CD14-positive monocyte (primary cell): ENCODE measurements at regions not wholly inside any gene's neighbourhood (a gene's known extent, or its start where the extent isn't known, plus 50 kb on each side); places are given as distances from the start of the nearest gene placed in this dataset. TPM values are rescaled to one million over a fixed set of nuclear protein-coding genes. Genes with fewer than 3 reads are reported as not detected.

Experiments
- DNase-seq, 3 donors: peaks; one replicate each; pipeline ENCODE4 v3.0.0-alpha.2; 2011 to 2022
- H2AFZ ChIP-seq: 2 replicates; pipeline ENCODE4 v1.6.0; 2012; ENCODE audit warnings: mild to moderate bottlenecking, low read depth, low read length, inconsistent platforms; ENCODE audit not compliant: insufficient read depth, poor library complexity, severe bottlenecking
- H3K27ac ChIP-seq, 2 donors: 1 replicate in 1 of 2; 2 replicates in 1 of 2; pipeline ENCODE4 v1.5.1; 2012 to 2013; ENCODE audit warnings: low read length in 2 of 2, control low read depth in 1 of 2, inconsistent platforms in 1 of 2, low read depth in 1 of 2, mild to moderate bottlenecking in 1 of 2
- H3K27me3 ChIP-seq, 2 donors: one replicate each; pipeline versions ENCODE4 v1.6.0 to v1.6.1; 2011 to 2013; ENCODE audit warnings: low read length in 2 of 2; ENCODE audit not compliant: control insufficient read depth in 2 of 2, insufficient read depth in 2 of 2
- H3K36me3 ChIP-seq, 2 donors: replicated peaks in 1 of 2; 1 replicate in 1 of 2; 2 replicates in 1 of 2; pipeline versions ENCODE4 v1.5.1 to v1.6.1; 2012 to 2013; ENCODE audit warnings: low read length in 2 of 2, control low read depth in 1 of 2, inconsistent platforms in 1 of 2, mild to moderate bottlenecking in 1 of 2; ENCODE audit not compliant: insufficient read depth in 2 of 2, control insufficient read depth in 1 of 2
- H3K4me1 ChIP-seq, 2 donors: 1 replicate in 1 of 2; 2 replicates in 1 of 2; pipeline versions ENCODE4 v1.5.1 to v1.6.1; 2012 to 2013; ENCODE audit warnings: low read length in 2 of 2, control low read depth in 1 of 2, inconsistent platforms in 1 of 2, mild to moderate bottlenecking in 1 of 2, moderate library complexity in 1 of 2; ENCODE audit not compliant: insufficient read depth in 2 of 2, control insufficient read depth in 1 of 2
- H3K4me2 ChIP-seq: replicated peaks from 2 replicates; pipeline ENCODE3; 2012; ENCODE audit warnings: low read length, moderate library complexity, mild to moderate bottlenecking; ENCODE audit not compliant: poor library complexity, severe bottlenecking; ENCODE audit errors: extremely low read depth
- H3K4me3 ChIP-seq, 3 experiments: fragments of 200-600 bp in 1 of 3; sonication (generic) in 1 of 3; replicated peaks in 1 of 3; 1 replicate in 2 of 3; 2 replicates in 1 of 3; pipeline ENCODE4 v1.5.1; 2011 to 2013; ENCODE audit warnings: low read length in 3 of 3, mild to moderate bottlenecking in 3 of 3, control low read depth in 2 of 3, low read depth in 2 of 3, inconsistent platforms in 1 of 3, moderate library complexity in 1 of 3
- H3K79me2 ChIP-seq: 2 replicates; pipeline ENCODE4 v1.6.0; 2012; ENCODE audit warnings: mild to moderate bottlenecking, control low read depth, inconsistent platforms, low read length, moderate library complexity; ENCODE audit not compliant: insufficient read depth
- H3K9ac ChIP-seq: 2 replicates; pipeline ENCODE4 v1.6.0; 2017; ENCODE audit warnings: low read length, mild to moderate bottlenecking; ENCODE audit not compliant: insufficient read depth, poor library complexity, severe bottlenecking
- H3K9me3 ChIP-seq, 2 donors: replicated peaks in 1 of 2; 1 replicate in 1 of 2; 2 replicates in 1 of 2; pipeline versions ENCODE4 v1.5.1 to v1.6.1; 2012 to 2013; ENCODE audit warnings: low read length in 2 of 2, control low read depth in 1 of 2; ENCODE audit not compliant: control insufficient read depth in 1 of 2, insufficient read depth in 1 of 2
- H4K20me1 ChIP-seq: 2 replicates; pipeline ENCODE4 v1.6.0; 2012; ENCODE audit warnings: mild to moderate bottlenecking, low read length, control low read depth, moderate library complexity; ENCODE audit not compliant: insufficient read depth
- H3K27ac Mint-ChIP-seq, 7 donors: one replicate each; pipeline ENCODE4 v1.8.0; 2020; ENCODE audit warnings: mild to moderate bottlenecking in 7 of 7, mixed read lengths in 7 of 7, moderate library complexity in 6 of 7, inconsistent platforms in 2 of 7
- H3K27me3 Mint-ChIP-seq, 3 donors: one replicate each; pipeline ENCODE4 v1.8.0; 2021 to 2022; ENCODE audit warnings: low read depth in 3 of 3, mild to moderate bottlenecking in 3 of 3, mixed read lengths in 3 of 3, moderate library complexity in 3 of 3, inconsistent platforms in 1 of 3
- H3K36me3 Mint-ChIP-seq, 2 donors: one replicate each; pipeline ENCODE4 v1.8.0; 2020; ENCODE audit warnings: mixed read lengths in 2 of 2, inconsistent platforms in 1 of 2, mild to moderate bottlenecking in 1 of 2
- H3K4me1 Mint-ChIP-seq: one replicate; pipeline ENCODE4 v1.8.0; 2020; ENCODE audit warnings: mild to moderate bottlenecking, mixed read lengths
- H3K4me3 Mint-ChIP-seq, 2 donors: one replicate each; pipeline ENCODE4 v1.8.0; 2020; ENCODE audit warnings: mild to moderate bottlenecking in 2 of 2, mixed read lengths in 2 of 2, moderate library complexity in 1 of 2
- H3K9me3 Mint-ChIP-seq, 7 donors: one replicate each; pipeline ENCODE4 v1.8.0; 2020 to 2022; ENCODE audit warnings: mixed read lengths in 7 of 7, mild to moderate bottlenecking in 6 of 7, moderate library complexity in 6 of 7, inconsistent platforms in 2 of 7
- WGBS: methylation state at CpG from one replicate; pipeline ENCODE4 v1.1.5; 2013; ENCODE audit warnings: missing lambda C conversion rate; ENCODE audit not compliant: insufficient coverage; 5-methylcytosine and 5-hydroxymethylcytosine counted together
- intact Hi-C, 2 donors: fragments of 100-400 bp; cut with micrococcal nuclease; formaldehyde crosslinking; loops; one replicate each; pipeline versions ENCODE4 v1.15.0 to v1.15.1; 2023
- small RNA-seq: library from RNA; depleted of rRNA; stranded (forward); fragments of <200 nt; gene quantifications from one replicate; pipeline ENCODE3, GENCODE V24; 2012; ENCODE audit warnings: low read depth; ENCODE audit not compliant: insufficient read length
- TF ChIP-seq, protein P1 (sequence below): fragments of 200-600 bp; IDR thresholded peaks from one replicate; pipeline ENCODE4 v1.8.0; 2022; ENCODE audit warnings: antibody characterized with exemption, mild to moderate bottlenecking

DNA sequence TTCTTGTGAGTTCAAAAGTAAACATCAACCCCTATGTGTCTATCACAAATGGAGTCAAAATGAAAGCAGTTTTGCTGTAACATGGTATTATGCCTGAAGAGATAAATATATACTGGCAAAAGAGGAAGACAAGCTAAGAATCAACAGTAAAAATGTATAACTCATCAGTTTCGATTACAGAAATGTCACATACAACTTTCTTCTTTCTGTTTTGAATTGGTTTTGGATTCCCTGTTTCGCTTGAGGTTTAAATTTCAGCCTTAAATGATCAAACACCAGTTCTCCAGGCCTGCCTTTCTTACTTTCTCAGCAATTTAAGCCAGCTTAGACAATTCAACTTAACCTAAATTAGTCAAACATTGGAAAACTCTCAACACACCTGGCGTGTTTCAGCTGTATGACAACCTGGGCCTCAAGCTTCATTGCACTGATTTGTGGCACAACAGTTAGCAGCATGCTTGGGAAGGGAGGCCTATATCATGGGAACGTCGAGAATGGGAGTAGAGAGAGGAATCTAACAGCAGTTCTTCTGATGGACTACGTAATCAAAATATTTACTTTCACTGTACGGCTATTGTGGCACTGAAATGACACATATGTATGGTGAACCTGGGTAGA is 51.9 kb upstream of the MARCKS start:
- H4K20me1 ChIP-seq: no peaks in the 10 kb centered on the region
- Mint-ChIP-seq H3K27ac (peak overlapping the region; percentile 89 to 97 (median 93)), H3K4me1 (peaks cover 66% of the 10 kb centered on the region), H3K27me3 (peaks cover 0 to 2% (median 0%) of the 10 kb centered on the region in 3 donors), H3K4me3 (peak overlapping the region; percentile 47 to 71), H3K9me3 (peaks cover 0 to 4% (median 0%) of the 10 kb centered on the region in 7 donors), H3K36me3 (peaks cover 0 to 6% of the 10 kb centered on the region in 2 donors)
- H2AFZ ChIP-seq: peak overlapping the region; percentile 56
- peak overlapping the region; percentile 8 to 61 (median 32) for H3K4me3 ChIP-seq
- no peaks in the 10 kb centered on the region for H3K27me3 ChIP-seq
- H3K9me3 ChIP-seq: no peaks in the 10 kb centered on the region
- TF ChIP-seq, protein P1, sequence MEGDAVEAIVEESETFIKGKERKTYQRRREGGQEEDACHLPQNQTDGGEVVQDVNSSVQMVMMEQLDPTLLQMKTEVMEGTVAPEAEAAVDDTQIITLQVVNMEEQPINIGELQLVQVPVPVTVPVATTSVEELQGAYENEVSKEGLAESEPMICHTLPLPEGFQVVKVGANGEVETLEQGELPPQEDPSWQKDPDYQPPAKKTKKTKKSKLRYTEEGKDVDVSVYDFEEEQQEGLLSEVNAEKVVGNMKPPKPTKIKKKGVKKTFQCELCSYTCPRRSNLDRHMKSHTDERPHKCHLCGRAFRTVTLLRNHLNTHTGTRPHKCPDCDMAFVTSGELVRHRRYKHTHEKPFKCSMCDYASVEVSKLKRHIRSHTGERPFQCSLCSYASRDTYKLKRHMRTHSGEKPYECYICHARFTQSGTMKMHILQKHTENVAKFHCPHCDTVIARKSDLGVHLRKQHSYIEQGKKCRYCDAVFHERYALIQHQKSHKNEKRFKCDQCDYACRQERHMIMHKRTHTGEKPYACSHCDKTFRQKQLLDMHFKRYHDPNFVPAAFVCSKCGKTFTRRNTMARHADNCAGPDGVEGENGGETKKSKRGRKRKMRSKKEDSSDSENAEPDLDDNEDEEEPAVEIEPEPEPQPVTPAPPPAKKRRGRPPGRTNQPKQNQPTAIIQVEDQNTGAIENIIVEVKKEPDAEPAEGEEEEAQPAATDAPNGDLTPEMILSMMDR: no peak
- 48% methylated on average over 2 of the region's 7 CpGs for WGBS
- no peaks in the 10 kb centered on the region for H3K79me2 ChIP-seq
- peak overlapping the region; percentile 36 for H3K9ac ChIP-seq
- peak overlapping the region; percentile 67 for H3K4me2 ChIP-seq
- peak; percentile 38 to 65 (median 58) for DNase-seq
- H3K4me1 ChIP-seq: peaks cover 62 to 78% of the 10 kb centered on the region in 2 donors
- intact Hi-C loops: loop anchor here in 1 of 2 donors (5.0 kb wide), 2 partner anchors 33 to 52 kb away; partner anchors contain the start of gene MARCKS
- H3K27ac ChIP-seq: peak overlapping the region; percentile 72 to 91
- no peaks in the 10 kb centered on the region for H3K36me3 ChIP-seq

DNA sequence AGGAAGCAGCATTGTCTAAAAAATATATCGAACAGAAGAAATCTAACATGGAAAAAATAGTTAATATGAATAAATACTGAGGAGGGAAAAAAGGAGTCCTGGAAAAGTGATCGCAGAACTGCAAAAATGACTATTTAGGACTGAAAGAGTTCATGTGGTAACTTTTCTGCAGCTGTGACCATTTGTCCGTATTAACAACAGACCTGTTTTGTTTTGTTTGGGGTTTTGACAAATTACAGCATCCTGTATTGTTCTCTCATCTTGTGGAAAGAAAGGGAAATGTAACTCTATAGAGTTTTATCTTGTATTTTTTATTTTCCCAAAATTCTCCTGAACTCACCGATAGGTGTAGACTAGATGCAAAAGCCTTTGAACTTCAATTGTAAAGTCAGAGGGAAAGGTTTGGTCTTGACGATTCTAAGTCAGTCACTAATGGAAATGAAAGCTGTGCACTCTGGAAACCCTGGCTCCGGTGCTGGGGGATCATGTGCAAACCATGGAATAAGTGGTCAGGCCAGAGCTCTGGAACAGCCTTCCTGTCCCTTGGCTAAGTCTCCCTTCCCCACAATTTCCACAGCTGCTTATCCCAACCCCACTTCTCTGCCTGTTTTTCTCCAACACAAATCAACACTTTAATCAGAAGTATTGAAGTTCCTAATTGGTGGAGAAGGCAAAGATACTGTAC is 51.2 kb upstream of the MARCKS start:
- Histone ChIP-seq H4K20me1 (no peaks in the 10 kb centered on the region), H3K27ac (peak overlapping the region; percentile 72 to 91), H2AFZ (peak overlapping the region; percentile 60), H3K79me2 (no peaks in the 10 kb centered on the region), H3K4me1 (peaks cover 69 to 85% of the 10 kb centered on the region in 2 donors), H3K27me3 (no peaks in the 10 kb centered on the region), H3K4me2 (peak overlapping the region; percentile 67), H3K36me3 (no peaks in the 10 kb centered on the region), H3K9ac (no peak overlapping the region), H3K4me3 (peak overlapping the region in 1 of 3 experiments; percentile 61), H3K9me3 (no peaks in the 10 kb centered on the region)
- H3K27ac Mint-ChIP-seq: peak overlapping the region; percentile 89 to 97 (median 93)
- peaks cover 0 to 6% of the 10 kb centered on the region in 2 donors for H3K36me3 Mint-ChIP-seq
- peaks cover 70% of the 10 kb centered on the region for H3K4me1 Mint-ChIP-seq
- intact Hi-C loops: loop anchor here in 1 of 2 donors (5.0 kb wide), 2 partner anchors 34 to 51 kb away; partner anchors contain the start of gene MARCKS
- WGBS: 94% methylated on average over 3 of the region's 6 CpGs
- no peak for DNase-seq
- peak overlapping the region in 1 of 2 donors; percentile 20 for H3K4me3 Mint-ChIP-seq
- H3K27me3 Mint-ChIP-seq: peaks cover 0 to 2% (median 0%) of the 10 kb centered on the region in 3 donors
- H3K9me3 Mint-ChIP-seq: peaks cover 0 to 4% (median 0%) of the 10 kb centered on the region in 7 donors
- TF ChIP-seq, protein P1: no peak

Small RNA genes lying in the stretch of these regions (small RNA-seq; reads per million reads assigned to genes)
- gene RNU6-1163P: not detected
